SK-N-SH treated with all-trans-retinoic acid at 6 μM for 48 hours (cell line): ENCODE measurements at regions not wholly inside any gene's neighbourhood (a gene's known extent, or its start where the extent isn't known, plus 50 kb on each side); places are given as distances from the start of the nearest gene placed in this dataset.

Experiments used
- TOX ChIP-seq: fragments of 250-450 bp; sonication (Bioruptor Pico); IDR thresholded peaks from 2 replicates; pipeline ENCODE4 v1.8.0; 2021; ENCODE audit warnings: mild to moderate bottlenecking, moderate library complexity, borderline replicate concordance
- ZFP3 ChIP-seq: fragments of 250-450 bp; sonication (Bioruptor Pico); IDR thresholded peaks from 2 replicates; pipeline ENCODE4 v1.5.0; 2020; ENCODE audit warnings: mild to moderate bottlenecking, moderate library complexity

DNA sequence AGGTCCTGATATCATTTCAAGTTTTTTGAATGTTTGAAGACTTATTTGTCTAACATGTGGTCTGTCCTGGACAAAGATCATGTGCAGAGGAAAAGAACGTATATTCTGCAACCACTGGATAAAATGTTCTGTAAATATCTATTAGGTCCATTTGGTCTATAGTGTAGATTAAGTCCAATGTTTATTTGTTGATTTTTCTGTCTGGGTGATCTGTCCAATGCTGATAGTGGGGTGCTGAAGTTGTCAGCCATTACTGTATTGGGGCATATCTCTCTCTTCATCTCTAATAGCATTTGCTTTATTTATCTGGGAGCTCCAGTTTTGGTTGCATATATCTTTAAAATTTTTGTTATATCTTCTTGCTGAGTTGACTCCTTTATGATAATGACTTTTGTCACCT is 258.4 kb upstream of the CITED2 start:
- TF ChIP-seq TOX (CRISPR knock-in tag) (no peak), ZFP3 (CRISPR knock-in tag) (no peak)
